GM12873 (cell line): ENCODE measurements at regions not wholly inside any gene's neighbourhood (a gene's known extent, or its start where the extent isn't known, plus 50 kb on each side); places are given as distances from the start of the nearest gene placed in this dataset.
A peak's percentile ranks its signal among the peaks of the same experiment; 100 is the strongest.

Experiments used
- CTCF ChIP-seq: IDR thresholded peaks from 2 replicates; pipeline ENCODE4 v1.5.1; 2012; ENCODE audit warnings: low read depth, mild to moderate bottlenecking, moderate library complexity, low read length, control low read depth; ENCODE audit not compliant: insufficient read depth; ENCODE audit errors: missing control alignments

GRCh38 chr16:50889746-50890145 is 147.9 kb downstream of the CYLD start:
- no peak for TF ChIP-seq CTCF

GRCh38 chr16:50889276-50889675 is 147.4 kb downstream of the CYLD start:
- TF ChIP-seq CTCF: no peak

- TF ChIP-seq CTCF: no peak
Measured at GRCh38 chr16:50888486-50889261, 146.8 kb downstream of the CYLD start.

GRCh38 chr16:50887500-50888298 is 145.8 kb downstream of the CYLD start:
- no peak for TF ChIP-seq CTCF

- TF ChIP-seq CTCF: peak; percentile 73
Measured at GRCh38 chr16:50884066-50884860, 142.4 kb downstream of the CYLD start.

- no peak for TF ChIP-seq CTCF
Measured at GRCh38 chr16:50881956-50882355, 140.1 kb downstream of the CYLD start.
